ENCODE measurements at regions not wholly inside any gene's neighbourhood (a gene's known extent, or its start where the extent isn't known, plus 50 kb on each side); places are given as distances from the start of the nearest gene placed in this dataset.
A peak's percentile ranks its signal among the peaks of the same experiment; 100 is the strongest.

GRCh38 chr2:22557406-22557805, 827.6 kb upstream of the KLHL29 start:
- intact Hi-C loops (cut with DNase I; ENCODE audit: low total_unique reads), result no loop called here
- TF ChIP-seq CTCF (IDR thresholded peaks at IDR 0.05), result no peak
- TF ChIP-seq EP300 (IDR thresholded peaks at IDR 0.05), result no peak
- no peak for TF ChIP-seq POLR2AphosphoS5 (IDR thresholded peaks at IDR 0.05)
- Histone ChIP-seq H3K27me3 (no peaks in the 10 kb centered on the region), H3K36me3 (no peaks in the 10 kb centered on the region), H3K27ac (no peak overlapping the region), H3K4me1 (no peaks in the 10 kb centered on the region), H3K9me3 (no peaks in the 10 kb centered on the region), H3K4me3 (no peak overlapping the region)
- 26 to 43% (median 30%) methylated on average over 2 of the region's 2 CpGs for WGBS, 5 donors
- DNase-seq, result no peak

- TF ChIP-seq EP300 (IDR thresholded peaks at IDR 0.05) (no peak), CTCF (IDR thresholded peaks at IDR 0.05) (no peak), POLR2AphosphoS5 (IDR thresholded peaks at IDR 0.05) (no peak), POLR2A (IDR thresholded peaks at IDR 0.05) (no peak)
- 52 to 75% (median 70%) methylated on average over 5 of the region's 5 CpGs for WGBS, 5 donors
- H3K27me3 ChIP-seq, result no peaks in the 10 kb centered on the region
- no peak overlapping the region for H3K27ac ChIP-seq
- no peaks in the 10 kb centered on the region for H3K36me3 ChIP-seq
- peaks cover 0 to 4% (median 0%) of the 10 kb centered on the region in 4 donors for H3K9me3 ChIP-seq
- intact Hi-C loops (cut with DNase I; ENCODE audit: low total_unique reads), result no loop called here
- H3K4me1 ChIP-seq, result no peaks in the 10 kb centered on the region
- no peak overlapping the region for H3K4me3 ChIP-seq
- no peak for DNase-seq
These were observed 825.0 kb upstream of the KLHL29 start for GRCh38 chr2:22560021-22560420.

- 56 to 73% (median 61%) methylated on average over 3 of the region's 3 CpGs for WGBS, 5 donors
- DNase-seq, result peak in 1 of 2 donors; percentile 14
- intact Hi-C loops (cut with DNase I; ENCODE audit: low total_unique reads), result no loop called here
- Histone ChIP-seq H3K4me1 (no peaks in the 10 kb centered on the region), H3K27ac (no peak overlapping the region), H3K36me3 (no peaks in the 10 kb centered on the region), H3K27me3 (no peaks in the 10 kb centered on the region), H3K9me3 (peaks cover 7 to 32% (median 27%) of the 10 kb centered on the region in 4 donors), H3K4me3 (no peak overlapping the region)
- TF ChIP-seq CTCF (IDR thresholded peaks at IDR 0.05) (no peak), POLR2AphosphoS5 (IDR thresholded peaks at IDR 0.05) (no peak), EP300 (IDR thresholded peaks at IDR 0.05) (no peak), POLR2A (IDR thresholded peaks at IDR 0.05) (no peak)
These were observed 805.6 kb upstream of the KLHL29 start for GRCh38 chr2:22579341-22579740.

GRCh38 chr2:22582107-22582506, 802.9 kb upstream of the KLHL29 start:
- intact Hi-C loops (cut with DNase I; ENCODE audit: low total_unique reads), result no loop called here
- H3K27me3 ChIP-seq, result no peaks in the 10 kb centered on the region
- H3K36me3 ChIP-seq, result no peaks in the 10 kb centered on the region
- no peak for TF ChIP-seq POLR2AphosphoS5 (IDR thresholded peaks at IDR 0.05)
- no peak for TF ChIP-seq CTCF (IDR thresholded peaks at IDR 0.05)
- TF ChIP-seq EP300 (IDR thresholded peaks at IDR 0.05), result no peak
- no peak for TF ChIP-seq POLR2A (IDR thresholded peaks at IDR 0.05)
- H3K9me3 ChIP-seq, result peaks cover 7 to 41% (median 31%) of the 10 kb centered on the region in 4 donors
- no peak for DNase-seq
- 55 to 87% (median 68%) methylated on average over 3 of the region's 3 CpGs for WGBS, 5 donors
- no peak overlapping the region for H3K27ac ChIP-seq
- H3K4me1 ChIP-seq, result no peaks in the 10 kb centered on the region
- H3K4me3 ChIP-seq, result no peak overlapping the region
